D721Med (cell line): ENCODE measurements at regions not wholly inside any gene's neighbourhood (a gene's known extent, or its start where the extent isn't known, plus 50 kb on each side); places are given as distances from the start of the nearest gene placed in this dataset.

Experiments used
- DNase-seq: peaks from one replicate; pipeline ENCODE4 v3.0.0; 2011; ENCODE audit warnings: low spot score; ENCODE audit not compliant: insufficient read length
- FAIRE-seq: peaks from 2 replicates; lab custom pipeline; 2011; peaks lifted over from hg19 to GRCh38; lab: Jason Lieb, UNC
- TF ChIP-seq, protein P1 (sequence below): IDR thresholded peaks from 2 replicates; pipeline ENCODE4 v1.5.1; 2012; ENCODE audit warnings: mild to moderate bottlenecking, control low read depth; ENCODE audit not compliant: insufficient read depth; ENCODE audit errors: missing control alignments

DNA sequence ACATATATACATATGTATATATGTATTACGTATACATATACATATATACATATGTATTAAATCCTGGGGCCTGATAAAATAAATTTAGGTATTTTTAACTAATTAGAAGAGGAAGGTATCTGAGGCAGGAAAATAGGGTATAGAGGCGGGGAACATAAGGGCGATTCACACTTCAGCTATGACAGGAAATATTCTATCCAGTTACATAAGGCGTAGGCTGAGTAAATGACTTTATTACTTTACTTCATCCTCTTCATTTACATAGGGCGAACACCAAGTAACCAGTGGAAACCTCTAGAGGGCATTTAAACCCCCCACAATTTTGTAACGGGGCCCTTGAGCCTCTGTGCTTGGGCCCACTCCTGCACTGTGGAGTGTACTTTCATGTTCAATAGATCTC lies 167.5 kb downstream of the SOCS6 start:
- DNase-seq (no peak), FAIRE-seq (no peak)
- TF ChIP-seq, protein P1, sequence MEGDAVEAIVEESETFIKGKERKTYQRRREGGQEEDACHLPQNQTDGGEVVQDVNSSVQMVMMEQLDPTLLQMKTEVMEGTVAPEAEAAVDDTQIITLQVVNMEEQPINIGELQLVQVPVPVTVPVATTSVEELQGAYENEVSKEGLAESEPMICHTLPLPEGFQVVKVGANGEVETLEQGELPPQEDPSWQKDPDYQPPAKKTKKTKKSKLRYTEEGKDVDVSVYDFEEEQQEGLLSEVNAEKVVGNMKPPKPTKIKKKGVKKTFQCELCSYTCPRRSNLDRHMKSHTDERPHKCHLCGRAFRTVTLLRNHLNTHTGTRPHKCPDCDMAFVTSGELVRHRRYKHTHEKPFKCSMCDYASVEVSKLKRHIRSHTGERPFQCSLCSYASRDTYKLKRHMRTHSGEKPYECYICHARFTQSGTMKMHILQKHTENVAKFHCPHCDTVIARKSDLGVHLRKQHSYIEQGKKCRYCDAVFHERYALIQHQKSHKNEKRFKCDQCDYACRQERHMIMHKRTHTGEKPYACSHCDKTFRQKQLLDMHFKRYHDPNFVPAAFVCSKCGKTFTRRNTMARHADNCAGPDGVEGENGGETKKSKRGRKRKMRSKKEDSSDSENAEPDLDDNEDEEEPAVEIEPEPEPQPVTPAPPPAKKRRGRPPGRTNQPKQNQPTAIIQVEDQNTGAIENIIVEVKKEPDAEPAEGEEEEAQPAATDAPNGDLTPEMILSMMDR = no peak

DNA sequence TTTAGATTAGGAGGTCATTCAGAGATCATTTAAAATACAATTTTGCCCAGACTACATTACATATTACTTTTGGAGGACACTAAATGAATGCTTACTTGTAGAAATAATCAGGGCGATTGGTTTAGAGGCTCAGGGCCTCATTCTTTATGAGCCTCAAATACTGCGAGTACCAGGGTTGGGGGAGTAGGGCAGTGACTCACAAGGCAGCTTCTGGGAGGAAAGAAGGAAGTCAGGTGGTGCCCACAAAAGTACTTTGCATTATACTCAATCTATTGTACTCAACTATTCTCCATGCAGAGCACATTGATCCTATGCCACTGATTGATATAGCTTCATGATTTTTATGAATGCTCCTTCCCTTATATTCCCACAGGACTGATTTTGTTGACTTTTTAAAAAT lies 166.9 kb downstream of the SOCS6 start:
- DNase-seq = no peak

DNA sequence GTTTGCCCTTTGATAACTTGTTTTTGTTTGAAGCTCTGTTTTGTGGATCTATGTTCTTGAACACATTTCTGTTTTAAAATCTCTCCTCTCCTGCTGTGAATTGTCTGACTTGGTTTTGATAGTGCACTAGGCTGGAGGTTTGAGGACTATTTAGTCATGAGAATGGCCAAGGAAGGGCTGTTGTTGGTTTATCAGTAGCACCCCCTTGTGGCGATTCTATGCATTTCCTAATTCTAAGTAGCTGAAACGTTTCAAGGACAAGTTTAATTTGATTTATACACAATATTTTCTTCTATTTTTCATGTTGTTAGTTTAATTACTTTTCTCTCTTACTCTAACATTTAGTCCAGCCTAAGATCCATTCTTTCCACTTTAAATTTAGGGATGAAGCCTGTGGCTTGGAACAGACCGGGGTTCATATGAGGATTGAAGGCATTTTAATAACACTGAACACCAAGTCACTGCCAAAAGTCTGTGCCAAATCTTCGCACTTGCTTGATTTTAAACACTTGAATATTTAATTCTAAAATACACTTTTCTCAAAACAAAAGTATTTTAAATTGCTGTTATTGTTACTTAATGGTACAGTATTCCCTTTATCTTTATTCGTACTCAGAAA lies 166.0 kb downstream of the SOCS6 start:
- FAIRE-seq (peak; percentile 100), DNase-seq (no peak)
- TF ChIP-seq, protein P1 = peak; percentile 82

More for the DNA sequence above, 166.9 kb downstream of the SOCS6 start:
- FAIRE-seq = no peak
- TF ChIP-seq, protein P1 = no peak

DNA sequence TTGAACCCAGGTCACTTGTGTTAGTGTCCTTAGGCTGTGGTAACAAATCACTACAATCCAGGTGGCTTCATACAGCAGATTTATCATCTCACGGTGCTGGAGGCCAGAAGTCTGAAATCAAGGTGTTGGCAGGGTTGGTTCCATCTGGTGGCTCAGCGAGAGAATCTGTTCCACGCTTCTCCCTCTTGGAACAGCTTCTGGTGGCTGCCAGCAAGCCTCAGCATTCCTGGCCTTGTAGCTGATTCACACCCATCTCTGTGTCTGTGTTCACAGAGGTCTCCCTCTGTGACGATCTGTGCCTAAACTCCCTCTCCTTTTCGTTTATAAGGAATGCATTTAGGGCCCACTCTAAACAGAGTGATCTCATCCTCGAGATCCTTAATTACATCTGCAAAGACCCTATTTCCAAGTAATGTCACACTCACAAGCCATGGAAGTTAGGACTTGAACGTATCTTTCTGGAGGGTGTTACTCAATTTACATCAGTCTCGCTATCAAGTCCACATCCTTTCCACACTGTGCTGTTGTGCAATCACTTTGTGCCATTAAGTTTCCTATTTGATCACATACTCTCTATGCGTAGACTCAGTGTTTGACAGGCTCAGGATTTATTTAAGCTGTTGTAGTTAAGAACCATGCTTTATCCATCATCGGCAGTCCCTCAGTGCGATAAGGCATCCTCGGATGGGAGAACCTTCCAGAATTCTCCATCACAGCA lies 164.4 kb downstream of the SOCS6 start:
- DNase-seq (no peak), FAIRE-seq (no peak)

DNA sequence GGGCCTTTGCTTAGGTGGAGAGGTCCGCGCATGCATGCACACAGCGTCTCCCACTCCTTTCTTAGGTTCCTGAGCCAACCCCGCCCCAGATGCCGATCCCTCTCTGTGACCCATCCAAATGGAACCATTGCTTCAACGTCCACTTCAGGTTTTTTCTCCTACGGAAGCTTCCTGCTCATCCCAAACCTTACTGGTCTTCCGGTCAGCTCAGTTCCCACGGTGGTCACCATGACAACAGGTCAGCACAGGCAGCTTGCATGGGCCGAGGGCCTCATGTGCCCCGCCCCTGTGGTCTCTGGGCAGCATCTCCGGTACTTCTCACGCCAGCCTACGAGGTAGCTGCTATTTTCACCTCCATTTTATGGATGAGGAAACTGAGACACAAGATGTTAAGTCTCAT lies 163.7 kb downstream of the SOCS6 start:
- FAIRE-seq = no peak

More for the DNA sequence above, 164.4 kb downstream of the SOCS6 start:
- TF ChIP-seq, protein P1 = no peak

DNA sequence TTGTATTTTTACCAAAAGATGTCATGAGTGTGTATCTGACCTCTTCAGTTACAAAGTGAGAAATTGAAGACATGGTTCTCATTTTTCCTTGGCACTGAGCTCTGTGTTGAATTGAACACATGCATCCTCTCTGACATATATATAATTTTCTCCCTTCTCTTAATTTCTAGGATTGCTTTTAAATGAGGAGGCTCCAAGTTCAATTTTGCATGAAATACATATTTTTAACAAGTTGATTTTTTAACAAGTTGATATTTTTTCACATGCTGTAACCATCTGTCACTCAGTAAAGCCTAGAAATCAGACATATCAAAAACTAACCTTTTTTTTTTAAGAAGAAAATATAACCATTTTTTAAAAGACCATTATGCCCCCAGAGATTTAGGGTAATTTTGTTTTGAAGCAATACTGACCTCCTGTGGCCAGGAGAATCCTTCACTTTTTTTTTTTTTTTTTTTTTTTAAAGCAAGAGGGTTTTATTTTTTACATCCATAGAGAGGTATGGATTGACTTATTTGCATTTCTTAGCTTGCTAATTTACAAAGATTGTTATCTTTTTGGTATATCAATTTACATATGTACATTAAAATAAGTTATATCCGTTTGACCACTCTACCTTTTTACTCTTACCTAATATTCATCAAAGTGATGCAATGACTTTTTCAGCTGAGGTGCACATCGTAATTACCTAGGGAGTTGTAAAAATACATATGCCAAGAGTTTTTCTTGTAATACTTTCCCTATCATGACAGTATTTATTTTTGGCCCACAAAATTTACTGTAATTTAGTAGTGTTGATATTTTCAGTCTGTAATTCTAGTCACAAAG lies 161.8 kb downstream of the SOCS6 start:
- no peak for DNase-seq
- TF ChIP-seq, protein P1 = peak; percentile 32
- FAIRE-seq = no peak

More for the DNA sequence above, 163.7 kb downstream of the SOCS6 start:
- TF ChIP-seq, protein P1 = no peak
- no peak for DNase-seq
